HepG2 (cell line): ENCODE measurements at regions not wholly inside any gene's neighbourhood (a gene's known extent, or its start where the extent isn't known, plus 50 kb on each side); places are given as distances from the start of the nearest gene placed in this dataset.

Experiments used
- ATRX ChIP-seq: sonication (generic); formaldehyde crosslinking; IDR thresholded peaks from 2 replicates; pipeline ENCODE4 v1.4.0; 2020; ENCODE audit warnings: missing genetic modification reagents, borderline replicate concordance
- NR2C2 ChIP-seq: sonication (generic); formaldehyde crosslinking; IDR thresholded peaks from 2 replicates; pipeline ENCODE4 v1.4.0; 2020; ENCODE audit warnings: missing genetic modification reagents, mild to moderate bottlenecking, moderate library complexity, borderline replicate concordance
- RBFOX2 ChIP-seq: fragments of 200-400 bp; formaldehyde crosslinking; IDR thresholded peaks from 2 replicates; pipeline ENCODE4 v1.6.1; 2017; ENCODE audit warnings: low read depth, mild to moderate bottlenecking, low read length
- TARDBP ChIP-seq: sonication (generic); formaldehyde crosslinking; IDR thresholded peaks from 2 replicates; pipeline ENCODE4 v1.8.0; 2022; ENCODE audit warnings: mild to moderate bottlenecking, missing genetic modification reagents
- ZNF24 ChIP-seq: fragments of 450-650 bp; IDR thresholded peaks from 2 replicates; pipeline ENCODE4 v1.6.1; 2017; ENCODE audit warnings: antibody characterized with exemption, mild to moderate bottlenecking
- ZNF282 ChIP-seq: fragments of 450-650 bp; IDR thresholded peaks from 2 replicates; pipeline ENCODE4 v1.6.1; 2018; ENCODE audit not compliant: partially characterized antibody
- TF ChIP-seq, protein P1 (sequence below), 2 experiments: sonication (generic) in 1 of 2; formaldehyde crosslinking in 1 of 2; IDR thresholded peaks; 2 replicates each; pipeline versions ENCODE4 v1.5.1 to v1.6.1; 2011 to 2020; ENCODE audit warnings: borderline replicate concordance in 1 of 2, low read depth in 1 of 2, low read length in 1 of 2, mild to moderate bottlenecking in 1 of 2, missing genetic modification reagents in 1 of 2, moderate library complexity in 1 of 2

- TF ChIP-seq ATRX (CRISPR knock-in tag): no peak
- TF ChIP-seq NR2C2 (CRISPR knock-in tag): no peak
- TF ChIP-seq, protein P1, sequence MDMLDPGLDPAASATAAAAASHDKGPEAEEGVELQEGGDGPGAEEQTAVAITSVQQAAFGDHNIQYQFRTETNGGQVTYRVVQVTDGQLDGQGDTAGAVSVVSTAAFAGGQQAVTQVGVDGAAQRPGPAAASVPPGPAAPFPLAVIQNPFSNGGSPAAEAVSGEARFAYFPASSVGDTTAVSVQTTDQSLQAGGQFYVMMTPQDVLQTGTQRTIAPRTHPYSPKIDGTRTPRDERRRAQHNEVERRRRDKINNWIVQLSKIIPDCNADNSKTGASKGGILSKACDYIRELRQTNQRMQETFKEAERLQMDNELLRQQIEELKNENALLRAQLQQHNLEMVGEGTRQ (IDR thresholded peaks at IDR 0.05; ENCODE audit: low read depth, low read length): no peak
- TF ChIP-seq, protein P1 (CRISPR knock-in tag; IDR thresholded peaks at IDR 0.05; ENCODE audit: borderline replicate concordance): no peak
- no peak for TF ChIP-seq ZNF24
- TF ChIP-seq ZNF282: no peak
- no peak for TF ChIP-seq RBFOX2
- TF ChIP-seq TARDBP (CRISPR knock-in tag): no peak
Observed at GRCh38 chr15:81466741-81467140, 92.7 kb upstream of the TMC3 start.
